ENCODE measurements at regions not wholly inside any gene's neighbourhood (a gene's known extent, or its start where the extent isn't known, plus 50 kb on each side); places are given as distances from the start of the nearest gene placed in this dataset.

GRCh38 chr10:129089341-129089740 lies 377.7 kb upstream of the MGMT start:
- no peak for DNase-seq
- TF ChIP-seq CTCF (IDR thresholded peaks at IDR 0.05), result no peak
- no peak for TF ChIP-seq POLR2A (IDR thresholded peaks at IDR 0.05)
- Histone ChIP-seq H3K27ac (no peak overlapping the region), H3K4me1 (no peaks in the 10 kb centered on the region), H3K9me3 (peaks cover 0 to 5% (median 0%) of the 10 kb centered on the region in 3 donors), H3K36me3 (no peaks in the 10 kb centered on the region), H3K27me3 (no peaks in the 10 kb centered on the region), H3K4me3 (no peak overlapping the region)
- WGBS, 2 donors, result 68 to 76% methylated on average over 4 of the region's 4 CpGs
- intact Hi-C loops (cut with DNase I), result no loop called here

GRCh38 chr10:129090165-129090564 lies 376.9 kb upstream of the MGMT start:
- no peaks in the 10 kb centered on the region for H3K27me3 ChIP-seq
- TF ChIP-seq POLR2A (IDR thresholded peaks at IDR 0.05) (no peak), CTCF (IDR thresholded peaks at IDR 0.05) (no peak)
- intact Hi-C loops (cut with DNase I), result no loop called here
- H3K4me1 ChIP-seq, result no peaks in the 10 kb centered on the region
- H3K9me3 ChIP-seq, result peaks cover 0 to 5% (median 0%) of the 10 kb centered on the region in 3 donors
- WGBS, 2 donors, result 59 to 78% methylated on average over 5 to 6 of the region's 6 CpGs
- no peak for DNase-seq
- H3K36me3 ChIP-seq, result no peaks in the 10 kb centered on the region
- no peak overlapping the region for H3K4me3 ChIP-seq
- H3K27ac ChIP-seq, result no peak overlapping the region

- peaks cover 0 to 5% (median 0%) of the 10 kb centered on the region in 3 donors for H3K9me3 ChIP-seq
- H3K27ac ChIP-seq, result no peak overlapping the region
- H3K4me3 ChIP-seq, result no peak overlapping the region
- TF ChIP-seq CTCF (IDR thresholded peaks at IDR 0.05) (no peak), POLR2A (IDR thresholded peaks at IDR 0.05) (no peak)
- no peaks in the 10 kb centered on the region for H3K27me3 ChIP-seq
- 42 to 60% methylated on average over 4 of the region's 6 CpGs for WGBS, 2 donors
- intact Hi-C loops (cut with DNase I), result no loop called here
- DNase-seq, result no peak
- H3K4me1 ChIP-seq, result peaks cover 0 to 5% (median 0%) of the 10 kb centered on the region in 3 donors
- H3K36me3 ChIP-seq, result no peaks in the 10 kb centered on the region
Measured at GRCh38 chr10:129090618-129091366, 376.2 kb upstream of the MGMT start.

- no peak for TF ChIP-seq POLR2A (IDR thresholded peaks at IDR 0.05)
- no peak for TF ChIP-seq CTCF (IDR thresholded peaks at IDR 0.05)
- Histone ChIP-seq H3K27ac (no peak overlapping the region), H3K4me3 (no peak overlapping the region), H3K9me3 (peaks cover 0 to 5% (median 0%) of the 10 kb centered on the region in 3 donors), H3K27me3 (no peaks in the 10 kb centered on the region), H3K36me3 (no peaks in the 10 kb centered on the region), H3K4me1 (peaks cover 0 to 24% (median 0%) of the 10 kb centered on the region in 3 donors)
- intact Hi-C loops (cut with DNase I), result no loop called here
- WGBS, 2 donors, result 71 to 92% methylated on average over 7 to 8 of the region's 8 CpGs
- DNase-seq, result no peak
Measured at GRCh38 chr10:129093641-129094040, 373.4 kb upstream of the MGMT start.

GRCh38 chr10:129094233-129094632 lies 372.8 kb upstream of the MGMT start:
- TF ChIP-seq POLR2A (IDR thresholded peaks at IDR 0.05) (no peak), CTCF (IDR thresholded peaks at IDR 0.05) (no peak)
- no peak for DNase-seq
- intact Hi-C loops (cut with DNase I), result no loop called here
- H3K36me3 ChIP-seq, result no peaks in the 10 kb centered on the region
- H3K4me3 ChIP-seq, result no peak overlapping the region
- peaks cover 0 to 24% (median 0%) of the 10 kb centered on the region in 3 donors for H3K4me1 ChIP-seq
- no peaks in the 10 kb centered on the region for H3K27me3 ChIP-seq
- H3K9me3 ChIP-seq, result peaks cover 0 to 5% (median 0%) of the 10 kb centered on the region in 3 donors
- WGBS, 2 donors, result 74 to 84% methylated on average over 6 of the region's 6 CpGs
- no peak overlapping the region for H3K27ac ChIP-seq
